CD4-positive, alpha-beta T cell treated with Interleukin-21 for 1 hour (primary cell): ENCODE measurements at regions not wholly inside any gene's neighbourhood (a gene's known extent, or its start where the extent isn't known, plus 50 kb on each side); places are given as distances from the start of the nearest gene placed in this dataset.
"Not testable (repeated sequence)": the region's sequence is repeated elsewhere in the genome, so short reads cannot be mapped to it uniquely, and the experiment has no call there.

Experiments
- DNase-seq: peaks from one replicate; pipeline ENCODE4 v3.0.0-alpha.2; 2020

DNA sequence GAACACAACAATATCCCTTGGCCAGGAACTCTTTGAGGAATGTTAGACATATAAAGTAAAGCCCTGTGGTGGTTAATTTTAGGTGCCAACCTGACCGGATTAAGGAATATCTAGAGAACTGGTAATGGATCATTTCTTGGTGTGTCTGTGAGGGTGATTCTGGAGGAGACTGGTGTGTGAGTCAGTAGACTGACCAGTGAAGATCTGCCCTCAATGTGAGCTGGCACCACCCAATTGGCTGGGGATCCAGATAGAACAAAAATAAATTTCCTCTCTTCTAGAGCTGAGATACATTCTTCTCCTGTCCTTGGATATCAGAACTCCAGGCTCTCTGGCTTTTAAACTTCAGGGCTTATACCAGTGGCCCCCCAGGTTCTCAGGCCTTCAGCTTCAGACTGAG lies 56.2 kb upstream of the TNPO1 start:
- no peak for DNase-seq

DNA sequence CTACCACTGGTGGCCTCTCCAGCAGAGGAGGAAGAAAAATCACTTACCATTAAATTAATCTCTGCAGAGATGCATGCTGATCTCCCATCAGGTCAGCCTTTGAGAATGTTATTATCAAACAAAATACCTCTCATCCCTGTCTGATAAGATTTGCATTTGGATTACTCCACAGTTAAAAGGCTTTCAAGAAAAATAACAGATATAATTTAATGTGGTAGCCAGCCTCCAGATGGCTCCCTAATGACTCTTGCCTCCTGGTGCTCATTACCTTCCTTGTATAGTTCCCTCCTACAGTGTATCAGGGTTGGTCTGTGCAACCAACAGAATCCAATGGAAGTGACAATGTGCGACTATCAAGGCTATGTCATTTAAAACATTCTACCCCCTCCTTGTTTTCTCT lies 63.6 kb upstream of the TNPO1 start:
- DNase-seq: no peak

DNA sequence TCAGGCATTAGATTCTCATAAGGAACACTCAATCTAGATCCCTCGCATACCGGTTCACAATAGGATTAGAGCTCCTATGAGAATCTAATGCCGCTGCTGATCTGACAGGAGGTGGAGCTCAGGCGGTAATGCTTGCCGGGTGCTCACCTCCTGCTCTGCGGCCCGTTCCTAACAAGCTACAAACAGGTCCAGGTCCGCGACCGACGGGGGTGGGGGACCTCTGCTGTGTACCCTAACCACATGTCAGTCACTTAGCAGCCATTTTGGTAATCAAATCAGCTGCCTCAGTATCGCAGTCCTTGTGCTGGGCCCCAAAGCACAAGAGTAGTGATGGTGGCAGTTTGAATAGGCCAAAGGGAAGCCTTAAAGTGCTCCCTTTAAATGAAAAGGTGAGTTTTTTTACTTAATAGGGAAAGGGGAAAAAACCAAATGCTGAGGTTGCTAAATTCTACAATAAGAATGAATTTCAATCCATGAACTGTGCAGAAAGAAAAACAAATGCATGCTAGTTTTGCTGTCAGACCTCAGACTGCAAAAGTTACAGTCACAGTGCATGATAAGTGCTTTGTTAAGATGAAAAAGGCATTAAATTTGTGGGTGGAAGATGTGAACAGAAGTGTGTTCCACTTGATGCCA lies 67.0 kb upstream of the TNPO1 start:
- no peak for DNase-seq

DNA sequence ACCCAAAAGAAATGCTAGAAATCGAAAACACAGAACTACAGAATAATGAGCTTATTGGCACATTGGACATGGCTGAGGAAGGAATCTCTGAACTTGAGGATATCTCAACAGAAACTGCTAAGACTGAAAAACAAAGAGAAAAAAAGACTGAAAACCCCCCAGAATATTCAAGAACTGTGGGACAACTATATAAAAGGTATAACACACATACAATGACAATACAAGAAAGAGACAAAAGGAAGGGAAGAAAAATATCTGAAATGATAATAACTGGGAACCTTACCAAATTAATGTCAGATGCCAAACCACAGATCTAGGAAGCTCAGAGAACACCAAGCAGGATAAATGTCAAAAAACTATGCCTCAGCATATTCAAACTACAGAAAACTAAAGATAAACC lies 68.6 kb upstream of the TNPO1 start:
- DNase-seq: no peak

DNA sequence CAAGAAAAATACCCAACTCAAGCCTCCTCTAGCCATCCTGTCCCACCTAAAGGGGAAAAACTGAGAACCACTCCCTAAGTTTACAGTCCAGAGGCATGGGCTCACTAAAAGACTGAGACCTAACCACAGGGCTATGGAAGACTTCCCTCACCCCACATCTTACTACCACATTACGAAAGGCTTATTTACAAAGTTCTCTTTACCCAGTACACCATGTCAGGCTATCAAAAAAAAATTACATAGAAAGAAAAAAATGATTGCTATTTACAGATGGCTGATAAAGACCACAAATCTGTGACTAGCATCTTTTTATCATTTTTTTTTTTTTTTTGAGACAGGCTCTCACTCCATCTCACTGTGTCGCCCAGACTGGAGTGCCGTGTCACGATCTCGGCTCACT lies 69.7 kb upstream of the TNPO1 start:
- no peak for DNase-seq

DNA sequence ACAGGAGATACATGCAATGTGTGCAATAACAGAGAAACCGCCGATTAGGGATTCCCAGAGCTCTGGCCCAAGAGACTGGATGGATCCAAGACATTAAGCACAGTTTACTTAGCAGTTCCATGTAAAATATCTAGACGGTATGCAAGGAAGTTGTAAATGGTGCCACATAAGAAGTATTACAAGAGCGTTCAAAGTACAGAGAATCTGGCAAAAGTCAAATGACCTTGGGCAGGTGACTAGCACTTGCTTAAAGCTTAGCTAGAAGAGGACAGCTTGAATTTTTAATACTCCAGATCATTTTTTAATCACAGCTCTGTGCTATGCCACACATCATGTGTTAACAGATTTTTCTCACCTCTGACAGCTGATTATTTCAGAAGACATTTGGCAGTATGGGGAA lies 72.3 kb upstream of the TNPO1 start:
- DNase-seq: no peak

DNA sequence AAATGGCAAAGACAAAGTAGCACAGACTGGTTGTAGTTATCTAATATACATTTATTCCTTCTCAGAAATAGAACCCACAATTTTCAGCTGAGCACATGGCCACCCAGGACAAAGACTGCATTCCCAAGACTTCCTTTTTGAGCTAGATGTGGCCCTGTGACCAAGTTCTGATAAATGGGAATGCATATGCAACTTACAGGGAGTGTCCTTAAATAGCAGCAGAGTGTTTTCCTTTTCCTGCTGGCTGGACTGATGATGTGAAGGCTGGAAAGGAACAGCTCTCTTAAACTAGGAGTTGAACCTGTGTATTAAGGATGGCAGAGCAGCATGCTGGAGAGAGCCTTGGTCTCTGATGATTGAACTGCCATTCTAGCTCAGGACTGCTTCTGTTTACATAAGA lies 74.7 kb upstream of the TNPO1 start:
- no peak for DNase-seq

DNA sequence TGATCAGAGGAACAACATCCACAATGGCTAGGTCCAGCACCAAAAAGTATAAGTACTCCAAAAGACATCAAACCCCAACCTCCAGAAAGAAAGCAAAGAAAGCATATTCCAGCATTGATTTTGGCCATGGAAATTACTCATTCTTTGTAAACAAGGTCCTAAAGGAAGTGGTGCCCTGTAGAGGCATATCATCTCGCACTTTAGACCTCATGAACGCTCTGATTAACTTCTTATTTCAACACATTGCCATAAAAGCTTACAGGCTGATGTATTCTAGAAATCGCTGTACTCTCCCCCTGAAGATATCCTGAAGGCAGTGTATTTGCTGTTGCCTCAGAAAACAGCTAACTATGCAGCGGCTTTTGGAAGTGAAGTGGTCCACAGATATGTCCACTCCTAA lies 82.7 kb upstream of the TNPO1 start:
- DNase-seq: no peak

DNA sequence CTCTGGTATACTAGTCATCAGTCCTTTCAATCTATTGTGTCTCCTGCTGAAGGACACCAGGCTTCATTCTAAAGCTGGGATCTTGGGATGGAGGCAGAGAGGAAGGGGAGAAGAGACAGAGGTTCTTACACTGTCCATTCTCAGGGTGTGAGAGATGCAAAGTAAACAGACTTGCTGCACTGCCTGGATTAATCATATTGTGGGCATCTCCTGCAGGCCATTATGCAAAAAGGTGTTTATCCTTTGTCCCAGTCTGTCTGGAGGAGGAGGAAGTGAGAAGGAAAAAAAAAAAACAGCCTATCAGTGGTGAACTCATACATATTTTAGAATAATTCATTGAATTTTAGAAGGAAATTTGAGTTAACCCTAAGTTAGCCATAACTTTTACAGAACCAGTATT lies 92.9 kb upstream of the TNPO1 start:
- DNase-seq: no peak

DNA sequence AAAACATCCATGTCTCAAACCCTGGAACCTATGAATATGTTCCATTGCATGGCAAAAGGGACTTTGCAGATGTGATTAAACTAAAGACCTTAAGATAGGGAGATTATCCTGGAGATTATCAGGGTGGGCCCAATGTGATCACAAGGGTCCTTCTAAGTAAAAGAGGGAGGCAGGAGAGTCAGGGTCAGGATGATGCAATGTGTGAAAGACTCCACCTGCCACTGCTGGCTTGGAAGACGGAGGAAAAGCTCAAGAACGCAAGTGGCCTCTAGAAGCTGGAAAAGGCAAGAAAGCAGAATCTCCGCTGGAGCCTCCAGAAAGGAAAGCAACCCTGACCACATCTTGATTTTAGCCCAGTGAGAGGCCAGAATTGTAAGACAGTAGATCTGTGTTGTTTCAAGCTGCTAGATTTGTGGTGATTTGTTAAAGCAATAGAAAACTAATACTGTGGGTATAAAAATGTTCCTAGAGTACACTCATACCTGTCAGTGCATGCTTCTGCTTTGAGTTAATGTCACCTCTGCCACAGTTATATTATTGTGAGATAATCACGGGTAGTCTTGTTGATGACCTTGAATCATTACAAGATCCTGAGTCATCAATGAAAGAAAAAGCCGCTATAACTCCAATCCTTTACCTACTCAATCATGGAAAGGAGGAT lies 93.5 kb upstream of the TNPO1 start:
- no peak for DNase-seq

DNA sequence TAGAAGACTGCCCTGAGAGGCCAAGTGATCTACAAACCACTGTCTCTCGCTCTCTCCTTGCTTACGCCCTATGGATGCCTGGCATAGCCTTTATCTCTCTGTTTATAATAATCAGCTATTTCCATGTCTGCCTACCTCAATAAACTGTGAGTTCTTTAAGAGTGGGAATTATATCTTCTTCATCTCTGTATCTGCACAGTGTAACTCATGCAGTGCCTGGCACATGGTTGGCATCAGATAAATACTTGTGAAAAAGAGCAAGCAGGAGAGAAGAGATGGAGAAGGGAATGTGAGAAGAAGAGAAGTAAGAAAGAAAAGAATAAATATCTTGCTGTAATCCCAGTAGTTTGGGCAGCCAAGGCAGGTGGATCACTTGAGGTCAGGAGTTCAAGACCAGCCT lies 94.6 kb upstream of the TNPO1 start:
- DNase-seq: no peak

DNA sequence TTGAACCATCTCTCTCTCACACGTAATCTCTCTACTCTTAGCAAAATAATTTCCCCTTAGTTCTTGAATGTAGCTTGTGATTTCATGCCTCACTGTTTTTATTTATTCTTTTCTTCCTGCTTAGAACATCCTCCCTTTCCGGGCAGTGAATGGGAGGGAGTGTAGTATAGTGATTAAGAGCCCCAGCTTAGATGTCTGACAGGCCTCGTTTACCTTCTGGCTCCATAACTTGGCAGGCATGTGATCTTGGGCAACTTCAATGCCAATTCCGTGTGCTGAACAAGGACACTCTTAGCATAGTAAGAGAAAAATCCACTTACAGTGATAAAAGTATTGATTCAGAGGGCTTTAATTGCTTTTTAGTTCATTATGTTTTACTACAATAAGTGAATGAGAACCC lies 96.3 kb upstream of the TNPO1 start:
- DNase-seq: no peak

DNA sequence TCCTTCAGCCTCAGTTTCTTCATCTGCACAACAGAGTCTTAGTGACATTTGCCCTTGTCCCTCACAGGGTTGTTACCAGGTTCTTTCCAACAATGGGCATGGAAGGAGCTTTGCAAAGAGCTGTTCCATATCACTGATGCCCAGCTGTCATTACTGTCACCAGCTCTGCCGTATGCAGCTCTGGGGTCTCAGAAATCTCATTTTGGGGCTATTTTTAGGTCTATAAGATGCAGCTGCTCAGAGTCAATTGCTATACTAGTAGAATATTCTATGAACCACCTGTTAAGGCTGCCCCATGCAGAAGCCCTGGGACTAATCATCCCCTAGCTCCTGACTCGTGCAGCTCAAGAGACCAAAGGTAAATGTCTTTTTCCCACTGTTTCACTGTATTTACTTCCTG lies 105.1 kb upstream of the TNPO1 start:
- DNase-seq: no peak

DNA sequence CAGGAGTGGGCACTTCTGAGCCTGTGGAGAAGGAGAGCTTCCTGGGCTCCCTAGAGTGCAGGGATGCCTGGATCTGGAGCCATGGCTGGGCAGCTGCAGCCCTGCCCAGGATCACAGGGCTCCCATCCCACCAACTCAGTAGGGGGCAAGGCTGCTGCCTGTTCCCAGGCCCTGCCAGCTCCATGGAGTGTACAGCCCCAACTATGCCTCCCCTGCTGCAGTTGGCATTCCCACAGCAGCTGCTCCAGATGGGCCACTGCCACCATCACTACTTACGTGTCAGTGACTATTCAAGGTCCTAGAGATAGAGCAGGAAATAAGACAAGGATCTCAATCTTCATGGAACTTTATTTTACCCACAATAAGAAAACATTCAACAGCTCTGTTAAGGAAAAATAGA lies 107.1 kb upstream of the TNPO1 start:
- DNase-seq: no peak

DNA sequence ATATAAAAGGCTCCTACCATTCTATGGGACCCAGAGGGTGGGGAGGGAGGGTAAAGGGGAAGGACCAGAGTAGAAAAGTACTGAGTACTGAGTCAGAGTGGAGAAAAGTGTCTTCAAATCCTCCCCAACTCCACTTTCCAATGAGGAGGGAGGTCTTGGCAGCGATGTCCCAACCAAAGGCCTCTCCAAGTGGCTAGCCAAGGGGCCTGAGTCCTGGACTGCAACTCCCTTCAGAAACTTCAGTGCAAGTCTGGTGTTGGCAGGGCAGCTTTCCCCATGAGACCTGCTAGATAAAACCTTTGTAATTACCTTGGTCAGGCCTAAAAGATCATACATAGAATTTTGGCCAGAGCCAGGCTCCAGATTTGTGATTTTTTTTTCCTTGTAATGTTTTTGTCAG lies 111.3 kb upstream of the TNPO1 start:
- no peak for DNase-seq

DNA sequence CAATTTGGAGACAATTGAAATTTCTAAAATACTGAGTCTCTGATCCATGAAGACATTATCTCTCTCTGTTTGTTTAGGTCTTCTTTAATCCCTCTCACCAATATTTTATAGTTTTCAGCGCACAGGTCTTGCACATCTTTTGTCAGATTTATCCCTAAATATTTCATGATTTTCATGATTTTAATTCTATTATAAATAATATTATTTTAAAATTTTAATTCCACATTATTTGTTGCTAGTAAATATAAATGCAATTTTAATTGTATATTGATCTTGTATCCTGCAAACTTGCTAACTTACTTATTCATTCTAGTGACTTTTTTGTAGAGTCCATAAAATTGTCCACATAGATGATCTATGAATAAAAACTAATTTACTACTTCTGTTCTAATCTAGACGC lies 112.6 kb upstream of the TNPO1 start:
- no peak for DNase-seq

DNA sequence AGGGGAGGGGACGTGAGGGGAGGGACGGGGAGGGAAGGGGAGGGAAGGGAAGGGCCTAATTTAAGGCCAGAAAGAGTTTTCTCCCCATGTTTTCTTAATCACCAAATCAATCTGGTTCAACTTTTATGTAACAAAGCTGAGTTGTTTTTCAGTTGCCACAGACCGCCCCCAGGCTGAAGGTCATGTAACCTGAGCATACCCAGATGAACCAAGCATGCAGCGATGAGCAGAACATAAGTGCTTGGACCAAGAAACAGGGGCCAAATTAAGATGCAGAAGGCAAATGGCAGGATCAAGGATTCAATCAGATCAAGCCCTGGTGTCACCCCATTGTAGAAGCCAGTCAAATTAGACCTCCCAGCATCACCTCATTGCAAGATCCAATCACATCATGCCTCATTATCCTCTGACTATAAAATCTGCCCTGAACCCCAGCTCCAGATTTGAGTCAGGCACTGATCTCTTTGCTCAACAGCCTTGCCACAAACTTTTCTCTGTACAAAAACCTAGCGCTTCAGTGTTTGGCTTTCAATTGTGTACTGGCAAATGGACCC lies 113.5 kb upstream of the TNPO1 start:
- no peak for DNase-seq

DNA sequence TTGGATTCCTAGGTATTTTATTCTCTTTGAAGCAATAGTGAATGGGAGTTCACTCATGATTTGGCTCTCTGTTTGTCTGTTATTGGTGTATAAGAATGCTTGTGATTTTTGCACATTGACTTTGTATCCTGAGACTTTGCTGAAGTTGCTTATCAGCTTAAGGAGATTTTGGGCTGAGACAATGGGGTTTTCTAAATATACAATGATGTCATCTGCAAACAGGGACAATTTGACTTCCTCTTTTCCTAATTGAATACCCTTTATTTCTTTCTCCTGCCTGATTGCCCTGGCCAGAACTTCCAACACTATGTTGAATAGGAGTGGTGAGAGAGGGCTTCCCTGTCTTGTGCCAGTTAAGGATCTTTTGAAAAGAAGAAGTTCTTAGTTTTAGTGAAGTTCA lies 114.4 kb upstream of the TNPO1 start:
- not testable (repeated sequence) for DNase-seq

DNA sequence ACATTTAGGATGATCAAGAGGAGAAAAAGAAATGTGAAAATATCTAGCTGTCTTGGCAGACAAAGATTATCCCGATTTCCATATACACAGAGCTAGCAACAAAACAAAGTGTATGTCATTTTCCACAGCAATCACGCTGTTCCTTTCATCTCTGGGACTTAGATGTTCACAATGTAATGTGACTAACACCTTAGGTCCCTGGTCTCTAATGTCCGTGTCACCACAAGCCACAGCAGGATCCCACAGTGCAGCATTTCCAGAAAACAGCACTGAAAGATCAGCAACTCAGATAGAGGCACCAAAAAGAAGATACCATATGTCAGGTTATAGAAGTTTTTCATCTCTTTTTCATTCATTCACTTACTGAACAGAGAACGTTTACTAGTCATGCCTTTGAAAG lies 118.0 kb upstream of the TNPO1 start:
- DNase-seq: no peak

DNA sequence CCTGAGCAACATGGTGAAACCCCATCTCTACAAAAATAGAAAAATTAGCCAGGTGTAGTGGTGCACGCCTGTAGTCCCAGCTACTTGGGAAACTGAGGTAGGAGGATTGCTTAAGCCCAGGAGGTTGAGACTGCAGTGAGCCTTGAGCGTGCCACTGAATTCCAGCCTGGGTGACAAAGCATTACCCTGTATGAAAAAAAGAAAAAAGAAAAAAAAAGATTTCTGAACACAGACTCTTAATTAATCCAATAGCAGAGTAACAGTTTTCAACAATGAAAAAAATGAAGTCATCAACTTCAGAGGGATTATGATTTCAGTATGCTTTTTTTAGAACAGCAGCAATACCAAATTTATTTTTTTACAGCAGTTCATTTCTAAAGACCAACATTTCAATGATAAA lies 118.8 kb upstream of the TNPO1 start:
- no peak for DNase-seq

DNA sequence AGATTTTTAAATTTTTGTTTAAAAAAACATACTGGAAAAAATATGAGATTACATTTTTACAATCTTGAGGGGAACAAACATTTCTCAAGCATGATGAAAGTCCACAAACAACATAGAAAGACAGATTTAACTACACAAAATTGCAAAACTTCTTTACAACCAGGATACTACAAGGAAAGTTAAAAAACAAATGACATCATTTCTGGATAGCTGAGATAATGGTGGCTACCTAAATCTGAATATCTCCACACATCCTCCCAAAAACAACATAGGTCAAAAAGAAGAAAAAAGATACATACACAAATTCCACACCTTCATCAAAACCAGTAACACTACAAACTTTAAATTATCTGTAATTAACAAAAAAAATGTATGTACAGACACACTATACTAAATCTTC lies 120.8 kb upstream of the TNPO1 start:
- DNase-seq: no peak

DNA sequence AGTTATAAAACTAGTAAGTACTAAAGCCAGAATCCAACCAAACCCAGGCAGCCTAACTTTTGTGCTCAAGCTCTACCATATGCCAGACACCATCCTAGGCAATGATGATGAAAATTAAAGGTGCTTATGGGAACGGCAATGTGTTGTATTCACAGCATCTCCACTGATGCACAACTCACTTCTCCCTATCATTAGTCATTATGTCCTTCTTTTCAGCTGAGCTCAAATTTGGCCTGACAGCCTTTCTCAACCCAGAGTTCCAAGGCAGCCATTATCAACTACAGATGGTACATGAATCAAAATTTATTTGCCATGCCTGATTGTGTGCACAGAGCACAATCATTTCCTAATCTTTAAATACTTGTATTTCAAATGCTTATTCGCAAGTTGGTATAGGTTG lies 121.6 kb upstream of the TNPO1 start:
- no peak for DNase-seq

DNA sequence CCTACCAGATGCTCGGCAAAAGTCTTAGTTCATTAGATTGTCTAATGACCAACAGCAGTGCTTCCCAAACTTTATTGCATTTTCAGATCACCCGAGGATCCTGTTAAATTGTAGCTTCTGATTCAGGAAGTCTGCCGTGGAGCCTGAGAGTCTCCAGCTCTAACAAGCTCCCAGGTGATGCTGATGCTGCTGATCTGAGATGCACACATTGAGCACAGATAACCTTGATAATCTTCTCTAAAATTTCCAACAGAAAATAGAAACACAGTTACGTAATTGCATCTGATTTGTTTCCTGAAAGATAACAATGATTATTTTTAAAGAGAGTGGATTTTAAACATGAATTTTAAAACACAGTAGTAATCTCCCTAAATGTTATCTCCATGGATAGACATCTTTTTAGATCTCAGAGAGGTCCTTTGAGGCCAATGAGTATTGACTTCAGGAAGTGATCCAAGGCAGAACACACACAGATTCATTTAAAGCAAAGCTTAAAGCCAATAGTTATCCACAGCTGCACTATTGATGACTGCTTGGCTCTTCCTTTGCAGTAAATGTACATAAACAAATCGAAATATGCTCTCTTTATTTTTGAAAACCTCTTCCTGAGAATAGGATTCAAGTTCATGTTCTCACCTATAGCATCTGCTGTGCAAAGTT lies 122.8 kb upstream of the TNPO1 start:
- DNase-seq: no peak

DNA sequence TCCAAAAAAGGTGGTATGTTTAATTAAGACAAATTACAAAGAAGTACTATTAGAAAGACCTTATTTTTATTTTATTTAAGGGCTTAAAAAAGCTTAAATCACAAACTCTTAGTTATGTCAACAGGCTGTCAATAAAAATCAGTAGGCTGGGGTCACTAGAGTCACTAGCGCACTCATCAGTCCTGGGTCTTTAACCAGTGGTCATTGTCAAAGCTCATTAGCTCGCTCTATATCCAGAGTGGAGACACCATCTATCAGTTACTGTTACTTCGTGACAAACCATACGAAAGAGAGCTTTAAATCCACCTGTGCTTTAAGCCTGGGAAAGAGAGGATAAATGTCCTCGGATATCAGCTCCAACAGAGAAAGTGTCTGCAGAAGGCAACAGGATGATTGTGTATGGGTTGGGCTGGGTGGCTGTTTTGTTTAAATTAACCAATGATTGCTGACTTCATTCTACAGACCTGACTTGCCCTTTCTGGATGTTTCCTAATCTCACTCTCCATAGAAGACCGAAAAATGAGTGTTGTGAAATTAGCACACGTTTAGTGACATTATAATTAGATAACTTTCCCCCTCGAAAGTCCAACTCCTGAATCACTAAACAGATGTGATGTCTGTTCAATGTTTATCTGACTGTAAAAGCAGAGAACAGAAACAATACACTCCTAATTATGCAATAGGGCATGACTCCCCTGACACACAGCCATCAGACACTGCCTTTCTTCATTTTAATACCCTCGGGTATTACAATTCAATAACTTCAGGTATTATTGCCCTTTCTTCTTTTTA lies 123.6 kb upstream of the TNPO1 start:
- DNase-seq: no peak
